HG02884 (cell line): ENCODE measurements at regions not wholly inside any gene's neighbourhood (a gene's known extent, or its start where the extent isn't known, plus 50 kb on each side); places are given as distances from the start of the nearest gene placed in this dataset.

Experiments used
- ATAC-seq: cut with Tn5 transposase; IDR thresholded peaks from one replicate; pipeline ENCODE4 v1.9.1; 2021; ENCODE audit warnings: mild to moderate bottlenecking, moderate library complexity; ENCODE audit not compliant: unreplicated experiment

GRCh38 chr3:31047673-31048072, 153.2 kb upstream of the GADL1 start:
- ATAC-seq = no peak

GRCh38 chr3:31048143-31048542, 153.7 kb upstream of the GADL1 start:
- ATAC-seq = no peak

GRCh38 chr3:31050296-31050695, 155.8 kb upstream of the GADL1 start:
- no peak for ATAC-seq

GRCh38 chr3:31051226-31051625, 156.8 kb upstream of the GADL1 start:
- ATAC-seq = no peak

- no peak for ATAC-seq
Observed at GRCh38 chr3:31053299-31053698, 158.8 kb upstream of the GADL1 start.

GRCh38 chr3:31054032-31054431, 159.6 kb upstream of the GADL1 start:
- ATAC-seq = no peak

- ATAC-seq = no peak
Observed at GRCh38 chr3:31055757-31056156, 161.3 kb upstream of the GADL1 start.

GRCh38 chr3:31057891-31058290, 163.4 kb upstream of the GADL1 start:
- no peak for ATAC-seq

- no peak for ATAC-seq
Observed at GRCh38 chr3:31064021-31064420, 169.6 kb upstream of the GADL1 start.

GRCh38 chr3:31065765-31066164, 171.3 kb upstream of the GADL1 start:
- ATAC-seq = no peak

- ATAC-seq = no peak
Observed at GRCh38 chr3:31067004-31067403, 172.5 kb upstream of the GADL1 start.

GRCh38 chr3:31075471-31075870, 181.0 kb upstream of the GADL1 start:
- ATAC-seq = no peak

GRCh38 chr3:31075876-31076275, 181.4 kb upstream of the GADL1 start:
- ATAC-seq = no peak

GRCh38 chr3:31077021-31077601, 182.7 kb upstream of the GADL1 start:
- peak; percentile 93 for ATAC-seq

GRCh38 chr3:31077826-31078225, 183.4 kb upstream of the GADL1 start:
- no peak for ATAC-seq

GRCh38 chr3:31079689-31080088, 185.2 kb upstream of the GADL1 start:
- no peak for ATAC-seq

GRCh38 chr3:31081018-31081662, 186.7 kb upstream of the GADL1 start:
- no peak for ATAC-seq

- ATAC-seq = no peak
Observed at GRCh38 chr3:31086148-31086547, 191.7 kb upstream of the GADL1 start.

- no peak for ATAC-seq
Observed at GRCh38 chr3:31086698-31087097, 192.2 kb upstream of the GADL1 start.

GRCh38 chr3:31091748-31092147, 197.3 kb upstream of the GADL1 start:
- no peak for ATAC-seq

GRCh38 chr3:31092748-31093589, 198.5 kb upstream of the GADL1 start:
- no peak for ATAC-seq

GRCh38 chr3:31093606-31094005, 199.1 kb upstream of the GADL1 start:
- no peak for ATAC-seq
